ENCODE measurements at regions not wholly inside any gene's neighbourhood (a gene's known extent, or its start where the extent isn't known, plus 50 kb on each side); places are given as distances from the start of the nearest gene placed in this dataset.

DNA sequence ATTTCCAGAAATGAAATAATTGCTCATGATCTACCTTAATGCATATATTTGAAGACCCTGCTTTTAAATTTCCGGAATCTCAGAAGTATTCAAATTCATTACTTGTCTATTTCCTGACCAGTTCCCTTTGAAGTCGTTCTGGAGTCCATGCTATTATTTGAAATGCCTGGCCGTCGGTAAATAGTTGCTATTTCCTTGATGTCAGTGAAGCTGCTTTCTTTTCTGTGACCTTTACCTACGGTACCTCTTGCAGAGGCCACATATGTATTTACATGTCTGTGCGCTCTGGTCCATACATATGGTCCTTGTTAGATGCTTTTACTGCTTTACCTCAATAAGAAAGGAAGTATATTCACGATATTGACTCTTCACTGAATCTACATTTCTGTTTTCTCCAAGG is 199.7 kb downstream of the PAPSS1 start:
- TF ChIP-seq TAF1 (IDR thresholded peaks at IDR 0.05; ENCODE audit: borderline replicate concordance, insufficient read depth, low read length) (no peak), POLR2AphosphoS5 (IDR thresholded peaks at IDR 0.05; ENCODE audit: low read depth, low read length) (no peak), FOXP2 (optimal IDR thresholded peaks at IDR 0.05; ENCODE audit: borderline replicate concordance, extremely low read depth, extremely low read length, insufficient read depth) (no peak), SIN3A (IDR thresholded peaks at IDR 0.05; ENCODE audit: borderline replicate concordance, insufficient read depth, low read length) (no peak)
- TF ChIP-seq, protein P1, sequence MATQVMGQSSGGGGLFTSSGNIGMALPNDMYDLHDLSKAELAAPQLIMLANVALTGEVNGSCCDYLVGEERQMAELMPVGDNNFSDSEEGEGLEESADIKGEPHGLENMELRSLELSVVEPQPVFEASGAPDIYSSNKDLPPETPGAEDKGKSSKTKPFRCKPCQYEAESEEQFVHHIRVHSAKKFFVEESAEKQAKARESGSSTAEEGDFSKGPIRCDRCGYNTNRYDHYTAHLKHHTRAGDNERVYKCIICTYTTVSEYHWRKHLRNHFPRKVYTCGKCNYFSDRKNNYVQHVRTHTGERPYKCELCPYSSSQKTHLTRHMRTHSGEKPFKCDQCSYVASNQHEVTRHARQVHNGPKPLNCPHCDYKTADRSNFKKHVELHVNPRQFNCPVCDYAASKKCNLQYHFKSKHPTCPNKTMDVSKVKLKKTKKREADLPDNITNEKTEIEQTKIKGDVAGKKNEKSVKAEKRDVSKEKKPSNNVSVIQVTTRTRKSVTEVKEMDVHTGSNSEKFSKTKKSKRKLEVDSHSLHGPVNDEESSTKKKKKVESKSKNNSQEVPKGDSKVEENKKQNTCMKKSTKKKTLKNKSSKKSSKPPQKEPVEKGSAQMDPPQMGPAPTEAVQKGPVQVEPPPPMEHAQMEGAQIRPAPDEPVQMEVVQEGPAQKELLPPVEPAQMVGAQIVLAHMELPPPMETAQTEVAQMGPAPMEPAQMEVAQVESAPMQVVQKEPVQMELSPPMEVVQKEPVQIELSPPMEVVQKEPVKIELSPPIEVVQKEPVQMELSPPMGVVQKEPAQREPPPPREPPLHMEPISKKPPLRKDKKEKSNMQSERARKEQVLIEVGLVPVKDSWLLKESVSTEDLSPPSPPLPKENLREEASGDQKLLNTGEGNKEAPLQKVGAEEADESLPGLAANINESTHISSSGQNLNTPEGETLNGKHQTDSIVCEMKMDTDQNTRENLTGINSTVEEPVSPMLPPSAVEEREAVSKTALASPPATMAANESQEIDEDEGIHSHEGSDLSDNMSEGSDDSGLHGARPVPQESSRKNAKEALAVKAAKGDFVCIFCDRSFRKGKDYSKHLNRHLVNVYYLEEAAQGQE (IDR thresholded peaks at IDR 0.05; ENCODE audit: insufficient read depth in 1 of 2, low read depth in 2 of 2, low read length in 2 of 2) = no peak

DNA sequence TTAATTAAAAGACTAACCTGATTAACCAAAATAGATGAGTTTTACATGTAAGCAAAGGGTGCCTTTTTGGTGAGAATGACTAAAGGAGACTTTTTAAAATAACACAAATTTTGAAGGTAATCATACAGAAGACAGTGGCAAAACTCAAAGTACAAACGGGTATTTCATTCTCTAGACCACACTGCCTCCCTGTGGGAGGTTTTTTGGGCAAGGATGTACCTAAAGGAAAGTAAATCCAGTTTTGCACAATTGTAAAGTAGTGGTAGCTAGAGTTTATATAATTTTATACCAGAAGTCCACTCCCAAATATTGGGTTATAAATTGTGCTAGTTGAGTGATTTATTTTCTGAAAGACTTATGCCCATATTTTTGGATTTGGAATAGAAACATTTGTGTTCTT is 201.0 kb downstream of the PAPSS1 start:
- TF ChIP-seq, protein P1 (IDR thresholded peaks at IDR 0.05; ENCODE audit: insufficient read depth in 1 of 2, low read depth in 2 of 2, low read length in 2 of 2) = no peak
- TF ChIP-seq TAF1 (IDR thresholded peaks at IDR 0.05; ENCODE audit: borderline replicate concordance, insufficient read depth, low read length) (no peak), FOXP2 (optimal IDR thresholded peaks at IDR 0.05; ENCODE audit: borderline replicate concordance, extremely low read depth, extremely low read length, insufficient read depth) (no peak), SIN3A (IDR thresholded peaks at IDR 0.05; ENCODE audit: borderline replicate concordance, insufficient read depth, low read length) (no peak), POLR2AphosphoS5 (IDR thresholded peaks at IDR 0.05; ENCODE audit: low read depth, low read length) (no peak)

DNA sequence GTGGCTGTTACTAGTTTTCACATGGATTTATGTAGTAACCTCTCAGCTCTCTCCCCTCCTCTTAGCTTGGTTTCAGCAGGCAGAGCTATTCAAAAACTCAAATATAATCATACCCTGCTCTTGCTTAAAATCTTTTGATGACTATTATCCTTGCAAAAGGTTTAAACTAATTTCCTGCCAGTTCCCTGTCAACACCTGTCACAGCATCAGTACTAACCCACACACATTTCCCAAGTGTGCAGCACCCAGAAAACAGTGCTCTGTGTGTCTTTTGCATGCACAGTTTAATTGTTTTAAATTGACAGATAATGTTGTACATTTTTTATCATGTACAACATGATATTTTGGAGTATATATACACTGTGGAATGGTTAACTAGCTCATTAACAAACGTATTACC is 202.0 kb downstream of the PAPSS1 start:
- no peak for TF ChIP-seq SIN3A (IDR thresholded peaks at IDR 0.05; ENCODE audit: borderline replicate concordance, insufficient read depth, low read length)
- no peak for TF ChIP-seq TAF1 (IDR thresholded peaks at IDR 0.05; ENCODE audit: borderline replicate concordance, insufficient read depth, low read length)
- TF ChIP-seq, protein P1 (IDR thresholded peaks at IDR 0.05; ENCODE audit: insufficient read depth in 1 of 2, low read depth in 2 of 2, low read length in 2 of 2) = no peak
- TF ChIP-seq POLR2AphosphoS5 (IDR thresholded peaks at IDR 0.05; ENCODE audit: low read depth, low read length) = no peak

DNA sequence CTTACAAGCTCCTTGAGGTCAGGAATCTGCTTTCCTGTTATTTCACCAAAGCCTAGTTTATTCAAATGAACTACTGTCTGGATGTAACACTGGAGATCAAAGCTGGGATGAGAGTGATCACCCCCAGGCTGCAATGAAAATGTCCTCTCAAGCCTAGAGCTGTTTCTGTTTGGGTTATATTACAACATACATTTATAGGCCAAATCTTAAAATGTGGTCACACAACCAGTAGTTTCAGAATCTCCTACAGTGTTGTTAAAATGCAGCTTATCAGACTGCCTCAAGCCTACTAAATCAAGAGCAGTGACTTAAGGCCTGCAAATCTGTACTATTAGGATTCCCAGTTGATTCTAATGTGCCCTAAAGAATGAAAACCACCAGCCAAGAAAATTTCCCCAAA is 207.5 kb downstream of the PAPSS1 start:
- TF ChIP-seq TAF1 (IDR thresholded peaks at IDR 0.05; ENCODE audit: borderline replicate concordance, insufficient read depth, low read length) = no peak
- TF ChIP-seq, protein P1 (IDR thresholded peaks at IDR 0.05; ENCODE audit: insufficient read depth in 1 of 2, low read depth in 2 of 2, low read length in 2 of 2) = no peak
- TF ChIP-seq FOXP2 (optimal IDR thresholded peaks at IDR 0.05; ENCODE audit: borderline replicate concordance, extremely low read depth, extremely low read length, insufficient read depth) = no peak
- TF ChIP-seq POLR2AphosphoS5 (IDR thresholded peaks at IDR 0.05; ENCODE audit: low read depth, low read length) = no peak
- no peak for TF ChIP-seq SIN3A (IDR thresholded peaks at IDR 0.05; ENCODE audit: borderline replicate concordance, insufficient read depth, low read length)

DNA sequence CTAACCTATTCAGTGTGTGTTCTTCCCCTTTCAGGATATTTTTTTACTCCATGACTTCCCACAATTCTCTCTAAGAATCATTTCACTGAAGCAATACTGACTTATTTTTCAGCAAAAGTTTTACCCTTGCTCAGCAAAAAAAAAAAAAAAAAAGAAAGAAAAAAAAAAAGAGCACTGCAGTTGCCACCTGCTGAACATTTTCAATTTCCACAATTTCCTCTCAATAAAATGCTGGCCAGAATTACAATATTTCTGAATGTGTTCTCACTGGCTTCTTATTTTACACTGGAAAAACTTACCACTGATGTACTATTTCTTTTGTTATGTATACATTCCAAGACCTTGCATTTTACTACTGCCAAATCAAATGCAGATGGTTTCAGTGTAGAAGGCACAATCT is 210.4 kb downstream of the PAPSS1 start:
- TF ChIP-seq TAF1 (IDR thresholded peaks at IDR 0.05; ENCODE audit: borderline replicate concordance, insufficient read depth, low read length) (no peak), SIN3A (IDR thresholded peaks at IDR 0.05; ENCODE audit: borderline replicate concordance, insufficient read depth, low read length) (no peak), POLR2AphosphoS5 (IDR thresholded peaks at IDR 0.05; ENCODE audit: low read depth, low read length) (no peak), FOXP2 (optimal IDR thresholded peaks at IDR 0.05; ENCODE audit: borderline replicate concordance, extremely low read depth, extremely low read length, insufficient read depth) (no peak)
- TF ChIP-seq, protein P1 (IDR thresholded peaks at IDR 0.05; ENCODE audit: insufficient read depth in 1 of 2, low read depth in 2 of 2, low read length in 2 of 2) = no peak

All from PFSK-1 (cell line).